NT2/D1 (cell line): ENCODE measurements at regions not wholly inside any gene's neighbourhood (a gene's known extent, or its start where the extent isn't known, plus 50 kb on each side); places are given as distances from the start of the nearest gene placed in this dataset.

ENCODE experiments used
- SUZ12 ChIP-seq: IDR thresholded peaks from 2 replicates; pipeline ENCODE4 v1.6.1; 2011; ENCODE audit not compliant: insufficient read length, insufficient read depth; ENCODE audit errors: extremely low read depth
- YY1 ChIP-seq: IDR thresholded peaks from 2 replicates; pipeline ENCODE4 v1.6.1; 2011; ENCODE audit not compliant: insufficient read length, insufficient read depth
- ZNF274 ChIP-seq: IDR thresholded peaks from 2 replicates; pipeline ENCODE4 v1.6.1; 2011; ENCODE audit warnings: mild to moderate bottlenecking, low read depth, low read length

DNA sequence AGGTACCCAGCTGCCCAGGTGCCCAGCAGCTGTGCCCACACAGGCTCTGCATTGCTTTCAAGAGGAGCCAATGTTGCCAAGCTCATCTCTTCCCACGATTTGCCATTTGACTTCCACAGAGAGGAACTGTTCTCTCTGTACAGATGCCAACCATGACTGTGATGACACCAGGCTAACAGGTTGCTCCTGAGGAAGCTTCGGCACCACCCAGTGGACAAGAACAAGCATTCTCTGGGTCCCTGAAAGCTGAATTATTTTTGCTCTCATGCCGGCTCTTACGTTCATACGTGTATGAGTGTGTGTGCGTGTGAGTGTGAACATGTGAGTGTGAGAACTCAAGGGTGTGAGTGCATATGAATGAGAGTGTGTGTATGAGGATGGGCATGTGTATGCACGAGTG, 535.2 kb downstream of the LIG4 start:
- TF ChIP-seq YY1 (no peak), ZNF274 (no peak), SUZ12 (no peak)
